GM20000 (cell line): ENCODE measurements at regions not wholly inside any gene's neighbourhood (a gene's known extent, or its start where the extent isn't known, plus 50 kb on each side); places are given as distances from the start of the nearest gene placed in this dataset.
A peak's percentile ranks its signal among the peaks of the same experiment; 100 is the strongest.

ENCODE experiments used
- DNase-seq: peaks from one replicate; pipeline ENCODE4 v3.0.0; 2012; ENCODE audit warnings: low spot score
- CTCF ChIP-seq: IDR thresholded peaks from 2 replicates; pipeline ENCODE4 v1.5.1; 2012; ENCODE audit warnings: mild to moderate bottlenecking, control low read depth; ENCODE audit errors: extremely low read depth, missing control alignments

GRCh38 chr1:115475252-115475651 is 137.2 kb upstream of the NGF start:
- no peak for TF ChIP-seq CTCF
- no peak for DNase-seq

- no peak for TF ChIP-seq CTCF
- DNase-seq = no peak
Measured at GRCh38 chr1:115473986-115474565, 136.0 kb upstream of the NGF start.

GRCh38 chr1:115469703-115470476 is 131.8 kb upstream of the NGF start:
- peak; percentile 88 for TF ChIP-seq CTCF
- DNase-seq = peak; percentile 63

- no peak for TF ChIP-seq CTCF
- no peak for DNase-seq
Measured at GRCh38 chr1:115467790-115468189, 129.7 kb upstream of the NGF start.

GRCh38 chr1:115467196-115467595 is 129.1 kb upstream of the NGF start:
- no peak for TF ChIP-seq CTCF
- DNase-seq = no peak

- DNase-seq = no peak
- no peak for TF ChIP-seq CTCF
Measured at GRCh38 chr1:115466433-115466832, 128.4 kb upstream of the NGF start.

GRCh38 chr1:115465802-115466363 is 127.8 kb upstream of the NGF start:
- no peak for DNase-seq
- TF ChIP-seq CTCF = no peak
